Aorta (tissue), 5 donors: ENCODE measurements at regions not wholly inside any gene's neighbourhood (a gene's known extent, or its start where the extent isn't known, plus 50 kb on each side); places are given as distances from the start of the nearest gene placed in this dataset.
"Not testable (repeated sequence)": the region's sequence is repeated elsewhere in the genome, so short reads cannot be mapped to it uniquely, and the experiment has no call there.

Source experiments
- ATAC-seq: fragments of 200-7000 bp; cut with Tn5 transposase; one replicate; pipeline ENCODE4 v1.9.1; 2022; ENCODE audit warnings: moderate library complexity; ENCODE audit not compliant: low FRiP score
- DNase-seq, 2 donors: peaks; one replicate each; pipeline ENCODE4 v3.0.0-alpha.2; 2020
- H3K27ac ChIP-seq, 2 donors: one replicate each; pipeline ENCODE4 v1.5.1; 2013; ENCODE audit warnings: low read length in 2 of 2, mild to moderate bottlenecking in 2 of 2, moderate library complexity in 2 of 2, control low read depth in 1 of 2, inconsistent platforms in 1 of 2, low read depth in 1 of 2
- H3K27me3 ChIP-seq, 2 donors: one replicate each; pipeline ENCODE4 v1.6.1; 2013; ENCODE audit warnings: control low read depth in 1 of 2, low read length in 1 of 2, mild to moderate bottlenecking in 1 of 2, moderate library complexity in 1 of 2; ENCODE audit not compliant: insufficient read depth in 2 of 2, control insufficient read depth in 1 of 2
- H3K36me3 ChIP-seq, 2 donors: one replicate each; pipeline ENCODE4 v1.6.1; 2013; ENCODE audit warnings: control low read depth in 1 of 2, low read length in 1 of 2, mild to moderate bottlenecking in 1 of 2; ENCODE audit not compliant: insufficient read depth in 2 of 2, control insufficient read depth in 1 of 2
- H3K4me1 ChIP-seq, 2 donors: one replicate each; pipeline ENCODE4 v1.6.1; 2013; ENCODE audit warnings: low read length in 2 of 2, control low read depth in 1 of 2, mild to moderate bottlenecking in 1 of 2, moderate library complexity in 1 of 2; ENCODE audit not compliant: insufficient read depth in 2 of 2, control insufficient read depth in 1 of 2
- H3K4me3 ChIP-seq, 2 donors: one replicate each; pipeline ENCODE4 v1.5.1; 2013; ENCODE audit warnings: low read length in 2 of 2, control low read depth in 1 of 2, mild to moderate bottlenecking in 1 of 2
- H3K9me3 ChIP-seq: one replicate; pipeline ENCODE4 v1.6.1; 2013; ENCODE audit warnings: mild to moderate bottlenecking, low read length; ENCODE audit not compliant: control insufficient read depth
- WGBS, 2 donors: extraction: QIAGEN DNeasy Blood & Tissue Kit; methylation state at CpG; one replicate each; pipeline ENCODE4 v1.1.7; 2013; 5-methylcytosine and 5-hydroxymethylcytosine counted together
- intact Hi-C, 2 donors: fragments of 100-400 bp; cut with DNase I; formaldehyde crosslinking; loops; one replicate each; pipeline versions ENCODE4 v1.14.2 to v1.15.0; 2022
- donor health status: healthy with polysubstance abuse.
- donor health status: Bipolar disorder and iron deficiency.
- donor health status: DM: no; HTN: no; CAD: no.
- donor health status: DM: no; HTN: no; CAD: no.
- donor health status: DM: yes; HTN: yes; CAD: no.

DNA sequence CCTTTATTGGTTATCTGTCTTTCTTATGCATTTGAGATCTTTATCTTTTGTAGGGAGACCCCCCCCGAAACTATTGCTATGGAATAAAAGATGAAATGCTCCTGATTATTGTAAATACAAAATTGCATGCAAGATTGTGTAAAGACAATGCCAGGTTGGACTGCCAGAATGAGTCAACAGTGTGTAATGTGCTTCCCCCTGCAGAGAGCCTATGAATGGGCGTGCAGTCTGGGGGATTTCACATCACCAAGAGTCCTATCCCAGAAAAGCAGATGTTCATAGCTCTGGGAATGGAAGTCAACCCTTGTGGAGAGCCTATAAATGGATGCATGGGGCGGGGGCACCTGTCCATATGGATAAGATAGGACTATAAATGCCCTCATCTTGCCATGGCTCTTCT lies 584.3 kb downstream of the NSUN3 start:
- Histone ChIP-seq H3K36me3 (no peaks in the 10 kb centered on the region), H3K9me3 (no peaks in the 10 kb centered on the region), H3K4me1 (peaks cover 0 to 1% of the 10 kb centered on the region in 2 donors), H3K27ac (no peak overlapping the region), H3K4me3 (no peak overlapping the region), H3K27me3 (no peaks in the 10 kb centered on the region)
- WGBS, 2 donors = 53 to 61% methylated on average over 3 of the region's 3 CpGs
- DNase-seq = no peak
- intact Hi-C loops = no loop called here
- no peak for ATAC-seq

DNA sequence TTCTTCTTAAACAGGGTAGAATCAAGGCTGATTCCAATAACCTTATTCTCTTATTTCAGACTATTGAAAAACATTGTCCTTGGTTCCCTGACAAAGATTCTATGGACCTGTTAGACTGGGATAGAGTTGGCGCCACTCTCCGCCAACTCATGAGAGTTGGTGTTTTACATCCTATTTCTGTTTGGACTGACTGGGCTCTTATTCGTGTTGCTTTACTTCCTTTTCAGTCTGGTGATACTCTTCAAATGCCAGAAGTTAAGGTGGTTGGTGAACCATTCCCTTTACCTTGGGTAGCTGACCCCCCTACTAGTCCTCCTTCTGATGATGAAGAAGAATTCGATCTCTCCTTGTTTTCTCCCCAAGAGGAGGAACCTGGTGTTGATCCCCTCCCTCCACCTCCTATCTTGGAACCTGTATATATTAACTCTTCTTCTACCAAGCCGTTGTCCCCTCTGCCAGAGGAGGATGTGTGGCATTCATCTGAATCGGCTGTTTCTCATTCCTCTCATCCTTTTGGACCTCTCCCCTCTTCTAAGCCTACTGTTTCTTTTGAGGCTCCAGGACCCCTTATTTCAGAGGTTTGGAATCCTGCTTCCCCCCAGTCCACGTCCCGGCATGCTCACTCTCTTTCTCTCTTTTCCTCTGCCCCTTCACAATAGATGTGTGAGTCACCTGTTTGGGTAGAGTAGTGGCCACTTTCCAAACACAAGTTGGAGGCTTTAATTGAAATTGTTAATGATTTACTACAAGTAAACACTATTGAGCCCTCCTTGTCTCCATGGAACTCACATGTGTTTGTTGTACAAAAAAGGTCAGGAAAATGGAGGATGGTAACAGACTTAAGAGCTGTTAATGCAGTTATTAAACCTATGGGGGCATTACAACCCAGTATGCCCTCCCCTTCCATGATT lies 585.7 kb downstream of the NSUN3 start:
- DNase-seq, ATAC-seq, H3K4me1 ChIP-seq, H3K27ac ChIP-seq, H3K4me3 ChIP-seq, intact Hi-C loops, H3K27me3 ChIP-seq, H3K36me3 ChIP-seq, H3K9me3 ChIP-seq: not testable (repeated sequence)
- WGBS, 2 donors = 84 to 85% methylated on average over 8 of the region's 8 CpGs

DNA sequence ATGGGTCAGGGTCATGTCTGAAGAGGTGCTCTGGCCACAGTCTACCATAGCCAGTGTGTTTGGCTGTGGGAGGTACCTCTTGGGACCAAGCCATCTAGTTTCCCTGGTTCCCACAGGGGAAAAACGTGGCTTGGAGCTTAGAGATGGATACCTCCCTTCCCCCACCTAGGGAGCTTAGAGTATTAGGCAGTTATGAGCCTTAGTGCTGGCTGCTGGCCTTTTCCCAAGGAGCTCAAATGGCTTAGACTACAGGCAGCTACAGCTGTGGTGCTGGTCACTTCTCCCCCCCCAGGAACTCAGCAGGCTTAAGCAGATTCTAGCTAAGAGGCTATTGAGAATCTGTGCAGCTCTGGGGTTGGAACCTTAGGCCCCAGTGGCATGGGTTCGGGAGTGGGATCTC lies 591.2 kb downstream of the NSUN3 start:
- no peak overlapping the region for H3K27ac ChIP-seq

GRCh38 chr3:94665922-94666321 lies 603.1 kb downstream of the NSUN3 start:
- DNase-seq (no peak), ATAC-seq (no peak)
- H3K9me3 ChIP-seq = no peaks in the 10 kb centered on the region
- H3K27ac ChIP-seq = no peak overlapping the region
- no peaks in the 10 kb centered on the region for H3K36me3 ChIP-seq
- intact Hi-C loops = no loop called here
- no peaks in the 10 kb centered on the region for H3K27me3 ChIP-seq
- no peak overlapping the region for H3K4me3 ChIP-seq
- H3K4me1 ChIP-seq = no peaks in the 10 kb centered on the region

More for the DNA sequence above, 591.2 kb downstream of the NSUN3 start:
- H3K4me1 ChIP-seq = no peaks in the 10 kb centered on the region
- no peaks in the 10 kb centered on the region for H3K9me3 ChIP-seq
- intact Hi-C loops = no loop called here
- WGBS, 2 donors = 59 to 67% methylated on average over 2 of the region's 2 CpGs
- H3K4me3 ChIP-seq = no peak overlapping the region
- H3K36me3 ChIP-seq = no peaks in the 10 kb centered on the region
- no peak for ATAC-seq
- no peak for DNase-seq
- no peaks in the 10 kb centered on the region for H3K27me3 ChIP-seq

DNA sequence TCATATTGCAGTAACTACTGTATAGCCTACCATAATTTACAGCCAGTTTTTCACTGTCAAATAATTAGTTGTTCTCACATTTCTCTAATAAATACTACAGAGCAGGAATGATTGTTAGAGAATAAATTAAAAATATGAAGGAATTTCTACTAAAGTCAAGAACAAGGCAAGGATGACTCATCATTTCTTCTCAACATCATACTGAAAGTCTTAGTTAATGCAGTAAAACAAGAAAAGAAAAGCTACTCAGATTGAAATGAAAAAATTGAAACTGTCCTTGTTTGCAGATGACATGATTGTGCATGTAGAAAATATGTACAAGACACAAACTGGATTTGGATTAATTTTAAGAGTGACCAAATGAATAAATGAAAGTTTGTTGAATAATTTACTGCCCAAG lies 608.2 kb downstream of the NSUN3 start:
- no peaks in the 10 kb centered on the region for H3K9me3 ChIP-seq
- DNase-seq (no peak), ATAC-seq (no peak)
- H3K4me3 ChIP-seq = no peak overlapping the region
- no peaks in the 10 kb centered on the region for H3K4me1 ChIP-seq
- H3K27me3 ChIP-seq = no peaks in the 10 kb centered on the region
- intact Hi-C loops = no loop called here
- no peak overlapping the region for H3K27ac ChIP-seq
- H3K36me3 ChIP-seq = no peaks in the 10 kb centered on the region

DNA sequence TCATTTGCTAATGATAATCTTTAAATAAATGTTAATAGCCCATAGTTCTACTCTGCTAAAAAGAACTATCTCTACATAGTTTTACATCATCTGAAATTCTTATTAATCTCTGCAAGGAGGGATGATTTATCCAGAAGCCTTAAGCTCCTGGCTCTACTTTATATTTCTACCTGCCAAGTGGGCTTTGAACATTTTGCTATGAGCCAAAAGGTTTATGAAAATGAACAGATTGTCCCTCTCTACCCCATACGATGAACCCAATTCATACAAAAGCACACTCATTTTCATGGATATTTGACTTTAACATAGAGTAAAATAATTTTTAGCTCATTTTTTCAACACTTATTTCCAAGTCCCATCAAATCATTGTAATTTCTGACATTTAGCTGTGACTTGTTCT lies 611.0 kb downstream of the NSUN3 start:
- WGBS, 2 donors = 76 to 88% methylated on average over 1 of the region's 1 CpG
- intact Hi-C loops = no loop called here
- Histone ChIP-seq H3K27me3 (no peaks in the 10 kb centered on the region), H3K9me3 (no peaks in the 10 kb centered on the region), H3K27ac (no peak overlapping the region), H3K4me1 (no peaks in the 10 kb centered on the region), H3K4me3 (no peak overlapping the region), H3K36me3 (no peaks in the 10 kb centered on the region)
- DNase-seq (no peak), ATAC-seq (no peak)

DNA sequence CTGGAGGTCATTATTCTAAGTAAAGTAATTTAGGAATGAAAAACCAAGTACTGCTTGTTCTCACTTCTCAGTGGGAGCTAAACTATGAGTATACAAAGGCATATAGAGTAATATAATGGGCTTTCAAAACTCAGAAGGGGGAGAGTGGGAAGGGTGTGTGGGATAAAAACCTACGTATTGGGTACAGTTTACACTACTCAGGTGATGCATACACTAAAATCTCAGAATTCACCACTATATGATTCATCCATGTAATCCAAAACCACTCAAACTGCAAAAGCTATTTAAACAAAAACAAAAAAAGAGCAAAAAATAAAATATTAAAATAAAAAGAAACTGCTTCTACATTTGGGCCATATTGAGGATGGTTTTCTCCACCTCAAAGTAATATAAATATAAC lies 623.3 kb downstream of the NSUN3 start:
- DNase-seq (no peak), ATAC-seq (no peak)
- no peak overlapping the region for H3K4me3 ChIP-seq
- no peaks in the 10 kb centered on the region for H3K36me3 ChIP-seq
- H3K27me3 ChIP-seq = no peaks in the 10 kb centered on the region
- whole genome bisulfite sequencing, 2 donors = 58 to 69% methylated on average over 1 of the region's 1 CpG
- intact Hi-C loops = no loop called here
- no peak overlapping the region for H3K27ac ChIP-seq
- H3K9me3 ChIP-seq = no peaks in the 10 kb centered on the region
- H3K4me1 ChIP-seq = no peaks in the 10 kb centered on the region

GRCh38 chr3:94693997-94694640 lies 631.3 kb downstream of the NSUN3 start:
- Histone ChIP-seq H3K27ac (no peak overlapping the region), H3K27me3 (no peaks in the 10 kb centered on the region), H3K4me3 (no peak overlapping the region), H3K36me3 (no peaks in the 10 kb centered on the region), H3K9me3 (no peaks in the 10 kb centered on the region), H3K4me1 (no peaks in the 10 kb centered on the region)
- no peak for DNase-seq
- WGBS, 2 donors = 57 to 65% methylated on average over 5 of the region's 5 CpGs
- intact Hi-C loops = no loop called here
- ATAC-seq = no peak

DNA sequence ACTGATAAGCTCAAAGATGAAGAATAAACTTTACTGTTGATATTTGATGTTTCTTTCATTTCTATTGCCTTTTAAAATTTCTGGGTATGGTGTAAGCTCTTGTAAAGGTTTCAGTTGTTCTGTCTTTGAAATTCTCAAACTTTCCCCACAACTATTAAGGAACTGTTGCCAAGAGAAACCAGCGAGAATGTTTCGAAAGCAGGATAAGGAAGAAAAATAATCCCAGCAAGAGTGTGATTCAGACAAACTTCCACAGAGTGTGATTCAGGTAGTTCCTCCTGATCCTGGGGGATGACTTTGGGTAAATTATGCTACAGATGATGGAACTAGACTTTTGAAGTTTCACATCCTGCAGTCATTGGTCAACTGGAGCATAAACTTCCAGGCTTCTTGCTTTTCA lies 632.0 kb downstream of the NSUN3 start:
- H3K9me3 ChIP-seq = no peaks in the 10 kb centered on the region
- no peak for ATAC-seq
- H3K27me3 ChIP-seq = no peaks in the 10 kb centered on the region
- DNase-seq = no peak
- WGBS, 2 donors = 10 to 11% methylated on average over 2 of the region's 2 CpGs
- no peak overlapping the region for H3K27ac ChIP-seq
- intact Hi-C loops = no loop called here
- H3K4me1 ChIP-seq = no peaks in the 10 kb centered on the region
- no peaks in the 10 kb centered on the region for H3K36me3 ChIP-seq
- H3K4me3 ChIP-seq = no peak overlapping the region
